Heart right ventricle (tissue), 16 donors: ENCODE measurements at regions not wholly inside any gene's neighbourhood (a gene's known extent, or its start where the extent isn't known, plus 50 kb on each side); places are given as distances from the start of the nearest gene placed in this dataset.

ENCODE experiments used
- ATAC-seq, 8 donors: fragments of 200-7000 bp; cut with Tn5 transposase; one replicate each; pipeline ENCODE4 v1.9.1; 2020; ENCODE audit warnings: mild to moderate bottlenecking in 8 of 8, moderate library complexity in 8 of 8, moderate number of reproducible peaks in 1 of 8
- DNase-seq, 2 donors: peaks; one replicate each; pipeline ENCODE4 v3.0.0-alpha.2; 2020
- H3K27ac ChIP-seq, 10 donors: fragments of 200-600 bp; sonication (generic) in 2 of 10; one replicate each; pipeline versions ENCODE4 v1.5.0 to v1.8.0; 2020 to 2022; ENCODE audit warnings: mild to moderate bottlenecking in 3 of 10
- H3K27me3 ChIP-seq, 7 donors: fragments of 200-600 bp; one replicate each; pipeline ENCODE4 v1.8.0; 2021 to 2022; ENCODE audit warnings: mild to moderate bottlenecking in 2 of 7
- H3K36me3 ChIP-seq, 9 donors: fragments of 200-600 bp; sonication (generic) in 1 of 9; one replicate each; pipeline versions ENCODE4 v1.5.0 to v1.8.0; 2020 to 2022; ENCODE audit warnings: mild to moderate bottlenecking in 2 of 9
- H3K4me1 ChIP-seq, 9 donors: fragments of 200-600 bp; sonication (generic) in 1 of 9; one replicate each; pipeline versions ENCODE4 v1.5.0 to v1.8.0; 2020 to 2022; ENCODE audit warnings: mild to moderate bottlenecking in 4 of 9
- H3K4me3 ChIP-seq, 10 donors: fragments of 200-600 bp; sonication (generic) in 2 of 10; one replicate each; pipeline versions ENCODE4 v1.5.0 to v1.8.0; 2020 to 2022; ENCODE audit warnings: mild to moderate bottlenecking in 7 of 10, moderate library complexity in 2 of 10
- H3K9me3 ChIP-seq, 11 donors: fragments of 200-600 bp in 10 of 11; sonication (generic) in 2 of 11; one replicate each; pipeline versions ENCODE4 v1.5.0 to v1.8.0; 2013 to 2022; ENCODE audit warnings: mild to moderate bottlenecking in 2 of 11, control low read depth in 1 of 11, moderate library complexity in 1 of 11
- CTCF ChIP-seq, 9 donors: fragments of 200-600 bp; sonication (generic) in 2 of 9; IDR thresholded peaks; one replicate each; pipeline versions ENCODE4 v1.5.0 to v1.8.0; 2021 to 2022; ENCODE audit warnings: antibody characterized with exemption in 9 of 9, mild to moderate bottlenecking in 5 of 9, moderate library complexity in 1 of 9
- WGBS, 2 donors: extraction: QIAGEN DNeasy Blood & Tissue Kit; methylation state at CpG; one replicate each; pipeline ENCODE4 v1.1.7; 2013; ENCODE audit warnings: inconsistent platforms in 1 of 2; 5-methylcytosine and 5-hydroxymethylcytosine counted together
- intact Hi-C, 10 donors: fragments of 100-400 bp; cut with DNase I; formaldehyde crosslinking; loops; one replicate each; pipeline versions ENCODE4 v1.11.1 to v1.14.2; 2022
- donor health status: Arrhythmogenic right ventricular cardiomyopathy.
- donor health status: ischemic (EF 13 %, LVEDD 7.1; RV severe dilation, severe dysfunction).
- donor health status: healthy with polysubstance abuse.
- donor health status: DM: no; HTN: yes; CAD: no.
- donor health status: DM: no; HTN: no; CAD: no.
- donor health status: ischemic (EF 25% LVEDD 6.9; RV normal size, moderate dysfunction).
- donor health status: ischemic (EF 25% LVEDD 5.7; RV mildly dilated, moderate dysfunction).
- donor health status: healthy.
- donor health status: DM: yes; HTN: yes; CAD: no.
- donor health status: Ischemic cardiomyopathy.
- donor health status: ischemic (EF 35%, LVEDD 5.7; RV mildly dilated, moderate dysfunction).
- donor health status: nonischemic (EF 11% LVEDD 7.7; RV severe dilation, severe dysfunction).
- donor health status: DM: yes; HTN: yes; CAD: no.
- donor health status: PGD.
- donor health status: ischemic (EF 29% LVEDD 5.4; RV normal size, mild dysfunction).
- donor health status: nonischemic (EF 23%, LVEDD 6.1; RV moderate dilation, normal function).

GRCh38 chr18:78809845-78810244 lies 169.8 kb upstream of the SALL3 start:
- WGBS, 2 donors = 94 to 98% methylated on average over 13 of the region's 13 CpGs
- Histone ChIP-seq H3K4me3 (no peak overlapping the region), H3K36me3 (no peaks in the 10 kb centered on the region), H3K4me1 (no peaks in the 10 kb centered on the region), H3K27me3 (peaks cover 0 to 36% (median 22%) of the 10 kb centered on the region in 7 donors), H3K9me3 (no peaks in the 10 kb centered on the region), H3K27ac (no peak overlapping the region)
- DNase-seq (no peak), ATAC-seq (no peak)
- intact Hi-C loops = no loop called here
- TF ChIP-seq CTCF (IDR thresholded peaks at IDR 0.05) = no peak

- H3K27ac ChIP-seq = no peak overlapping the region
- ATAC-seq (no peak), DNase-seq (no peak)
- 90 to 95% methylated on average over 18 of the region's 18 CpGs for WGBS, 2 donors
- intact Hi-C loops = no loop called here
- no peaks in the 10 kb centered on the region for H3K36me3 ChIP-seq
- peaks cover 0 to 36% (median 30%) of the 10 kb centered on the region in 7 donors for H3K27me3 ChIP-seq
- no peak for TF ChIP-seq CTCF (IDR thresholded peaks at IDR 0.05)
- no peaks in the 10 kb centered on the region for H3K9me3 ChIP-seq
- H3K4me1 ChIP-seq = no peaks in the 10 kb centered on the region
- no peak overlapping the region for H3K4me3 ChIP-seq
Observed at GRCh38 chr18:78810706-78811105, 168.9 kb upstream of the SALL3 start.

- ATAC-seq = no peak
- no peaks in the 10 kb centered on the region for H3K36me3 ChIP-seq
- WGBS, 2 donors = 77 to 85% methylated on average over 9 of the region's 9 CpGs
Observed at GRCh38 chr18:78812067-78812466, 167.6 kb upstream of the SALL3 start.

GRCh38 chr18:78813156-78813555 lies 166.5 kb upstream of the SALL3 start:
- Histone ChIP-seq H3K4me3 (no peak overlapping the region), H3K27ac (no peak overlapping the region), H3K4me1 (no peaks in the 10 kb centered on the region), H3K36me3 (no peaks in the 10 kb centered on the region), H3K9me3 (no peaks in the 10 kb centered on the region), H3K27me3 (peaks cover 0 to 51% (median 30%) of the 10 kb centered on the region in 7 donors)
- intact Hi-C loops = no loop called here
- no peak for ATAC-seq
- no peak for DNase-seq
- no peak for TF ChIP-seq CTCF (IDR thresholded peaks at IDR 0.05)
- 69 to 75% methylated on average over 18 of the region's 18 CpGs for WGBS, 2 donors

More at GRCh38 chr18:78812067-78812466, 167.6 kb upstream of the SALL3 start:
- DNase-seq = no peak
- intact Hi-C loops = no loop called here
- Histone ChIP-seq H3K27ac (no peak overlapping the region), H3K4me3 (no peak overlapping the region), H3K4me1 (no peaks in the 10 kb centered on the region), H3K9me3 (no peaks in the 10 kb centered on the region), H3K27me3 (peaks cover 0 to 46% (median 29%) of the 10 kb centered on the region in 7 donors)
- no peak for TF ChIP-seq CTCF (IDR thresholded peaks at IDR 0.05)
